ENCODE measurements at regions not wholly inside any gene's neighbourhood (a gene's known extent, or its start where the extent isn't known, plus 50 kb on each side); places are given as distances from the start of the nearest gene placed in this dataset.

- no peak overlapping the region for H3K27ac Mint-ChIP-seq
- ATAC-seq (ENCODE audit: low read depth) (no peak), DNase-seq (no peak)
- H3K4me1 Mint-ChIP-seq = no peaks in the 10 kb centered on the region
- peaks cover 1% of the 10 kb centered on the region for H3K36me3 Mint-ChIP-seq
- no peaks in the 10 kb centered on the region for H3K27me3 Mint-ChIP-seq
- POLR2A ChIA-PET = no interaction called here
- H3K9me3 Mint-ChIP-seq = no peaks in the 10 kb centered on the region
- H3K4me3 Mint-ChIP-seq = no peak overlapping the region
Measured at GRCh38 chr6:2388554-2389324, 143.3 kb upstream of the GMDS start.

- Mint-ChIP-seq H3K27ac (no peak overlapping the region), H3K9me3 (no peaks in the 10 kb centered on the region), H3K4me1 (no peaks in the 10 kb centered on the region), H3K36me3 (peaks cover 1% of the 10 kb centered on the region), H3K27me3 (no peaks in the 10 kb centered on the region), H3K4me3 (no peak overlapping the region)
- POLR2A ChIA-PET = no interaction called here
- ATAC-seq (ENCODE audit: low read depth) (no peak), DNase-seq (no peak)
Measured at GRCh38 chr6:2387445-2387844, 142.0 kb upstream of the GMDS start.

GRCh38 chr6:2385471-2385983, 140.1 kb upstream of the GMDS start:
- Mint-ChIP-seq H3K4me3 (no peak overlapping the region), H3K36me3 (peaks cover 1% of the 10 kb centered on the region), H3K27ac (no peak overlapping the region), H3K4me1 (no peaks in the 10 kb centered on the region), H3K9me3 (no peaks in the 10 kb centered on the region), H3K27me3 (no peaks in the 10 kb centered on the region)
- ATAC-seq (ENCODE audit: low read depth) (no peak), DNase-seq (no peak)
- POLR2A ChIA-PET = no interaction called here

DNA sequence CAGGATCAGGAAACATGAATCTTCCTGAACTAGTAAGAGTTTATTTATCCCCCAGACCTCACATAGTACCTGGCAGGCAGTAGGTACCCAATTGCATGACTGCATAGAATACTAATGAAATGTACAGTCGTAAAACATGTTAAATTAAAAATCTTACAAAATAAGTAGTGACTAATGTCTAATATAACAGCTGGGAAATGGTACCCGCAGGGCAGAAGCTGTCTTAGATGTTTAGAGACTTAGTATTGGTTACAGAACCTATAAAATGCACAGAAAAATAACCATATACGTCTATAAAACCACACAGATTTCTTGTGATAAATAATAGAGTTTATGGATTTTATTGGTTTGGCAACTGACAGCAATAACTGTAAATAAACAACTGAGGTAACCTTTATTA, 139.1 kb upstream of the GMDS start:
- POLR2A ChIA-PET = no interaction called here
- Mint-ChIP-seq H3K9me3 (no peaks in the 10 kb centered on the region), H3K4me3 (no peak overlapping the region), H3K27me3 (no peaks in the 10 kb centered on the region), H3K4me1 (no peaks in the 10 kb centered on the region), H3K27ac (no peak overlapping the region), H3K36me3 (peaks cover 1% of the 10 kb centered on the region)
- no peak for DNase-seq
- no peak for ATAC-seq (ENCODE audit: low read depth)

GRCh38 chr6:2381872-2382661, 136.7 kb upstream of the GMDS start:
- DNase-seq (no peak), ATAC-seq (ENCODE audit: low read depth) (no peak)
- H3K4me1 Mint-ChIP-seq = no peaks in the 10 kb centered on the region
- POLR2A ChIA-PET = no interaction called here
- H3K9me3 Mint-ChIP-seq = no peaks in the 10 kb centered on the region
- H3K27ac Mint-ChIP-seq = no peak overlapping the region
- no peak overlapping the region for H3K4me3 Mint-ChIP-seq
- H3K36me3 Mint-ChIP-seq = peaks cover 1% of the 10 kb centered on the region
- H3K27me3 Mint-ChIP-seq = no peaks in the 10 kb centered on the region

GRCh38 chr6:2378891-2379652, 133.7 kb upstream of the GMDS start:
- Mint-ChIP-seq H3K4me3 (no peak overlapping the region), H3K4me1 (no peaks in the 10 kb centered on the region), H3K36me3 (no peaks in the 10 kb centered on the region), H3K27ac (no peak overlapping the region), H3K9me3 (no peaks in the 10 kb centered on the region), H3K27me3 (no peaks in the 10 kb centered on the region)
- DNase-seq = no peak
- POLR2A ChIA-PET = interaction anchor here (0.6 kb wide), 1 partner anchor 593 kb away, joined by 3 read pairs; no protein-coding TSS in a partner anchor
- ATAC-seq (ENCODE audit: low read depth) = no peak

- Mint-ChIP-seq H3K9me3 (no peaks in the 10 kb centered on the region), H3K36me3 (no peaks in the 10 kb centered on the region), H3K27ac (no peak overlapping the region), H3K4me1 (no peaks in the 10 kb centered on the region), H3K4me3 (no peak overlapping the region), H3K27me3 (no peaks in the 10 kb centered on the region)
- DNase-seq (no peak), ATAC-seq (ENCODE audit: low read depth) (no peak)
- POLR2A ChIA-PET = interaction anchor here (0.6 kb wide), 1 partner anchor 592 kb away, joined by 3 read pairs; no protein-coding TSS in a partner anchor
Measured at GRCh38 chr6:2378046-2378657, 132.7 kb upstream of the GMDS start.

GRCh38 chr6:2376429-2377355, 131.3 kb upstream of the GMDS start:
- Mint-ChIP-seq H3K4me1 (no peaks in the 10 kb centered on the region), H3K9me3 (no peaks in the 10 kb centered on the region), H3K27ac (no peak overlapping the region), H3K36me3 (no peaks in the 10 kb centered on the region), H3K27me3 (no peaks in the 10 kb centered on the region), H3K4me3 (no peak overlapping the region)
- ATAC-seq (ENCODE audit: low read depth) (no peak), DNase-seq (no peak)
- POLR2A ChIA-PET = no interaction called here

- no peak overlapping the region for H3K27ac Mint-ChIP-seq
- peaks cover 2% of the 10 kb centered on the region for H3K9me3 Mint-ChIP-seq
- ATAC-seq (ENCODE audit: low read depth) (no peak), DNase-seq (no peak)
- POLR2A ChIA-PET = no interaction called here
- H3K4me3 Mint-ChIP-seq = no peak overlapping the region
- no peaks in the 10 kb centered on the region for H3K36me3 Mint-ChIP-seq
- no peaks in the 10 kb centered on the region for H3K4me1 Mint-ChIP-seq
- no peaks in the 10 kb centered on the region for H3K27me3 Mint-ChIP-seq
Measured at GRCh38 chr6:2375443-2375842, 130.0 kb upstream of the GMDS start.

DNA sequence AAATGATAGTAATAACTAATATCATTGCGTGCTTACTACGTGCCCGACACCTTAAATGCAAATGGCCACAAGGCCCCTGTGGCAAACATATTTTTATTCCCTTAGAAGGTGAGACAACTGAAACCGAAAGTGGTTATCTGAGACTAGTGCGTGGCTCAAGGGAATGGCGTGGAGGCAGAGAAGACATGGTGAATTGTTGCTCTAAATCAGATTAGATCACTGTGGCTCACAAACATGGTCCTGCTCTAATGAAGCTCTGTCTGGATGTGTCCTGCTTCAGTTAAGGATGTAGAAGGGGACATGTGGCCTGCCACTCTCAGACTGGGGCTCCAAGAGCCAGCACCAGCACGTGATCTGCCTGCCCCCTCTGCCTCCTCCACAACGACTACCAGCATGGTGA, 124.2 kb upstream of the GMDS start:
- H3K36me3 Mint-ChIP-seq = no peaks in the 10 kb centered on the region
- ATAC-seq (ENCODE audit: low read depth) (no peak), DNase-seq (no peak)
- POLR2A ChIA-PET = no interaction called here
- peaks cover 2% of the 10 kb centered on the region for H3K9me3 Mint-ChIP-seq
- H3K27ac Mint-ChIP-seq = no peak overlapping the region
- no peak overlapping the region for H3K4me3 Mint-ChIP-seq
- no peaks in the 10 kb centered on the region for H3K27me3 Mint-ChIP-seq
- H3K4me1 Mint-ChIP-seq = peaks cover 6% of the 10 kb centered on the region

GRCh38 chr6:2363211-2363610, 117.8 kb upstream of the GMDS start:
- no peaks in the 10 kb centered on the region for H3K4me1 Mint-ChIP-seq
- no peak overlapping the region for H3K4me3 Mint-ChIP-seq
- no peaks in the 10 kb centered on the region for H3K27me3 Mint-ChIP-seq
- no peaks in the 10 kb centered on the region for H3K36me3 Mint-ChIP-seq
- H3K27ac Mint-ChIP-seq = no peak overlapping the region
- POLR2A ChIA-PET = no interaction called here
- DNase-seq = no peak
- no peaks in the 10 kb centered on the region for H3K9me3 Mint-ChIP-seq
- no peak for ATAC-seq (ENCODE audit: low read depth)

DNA sequence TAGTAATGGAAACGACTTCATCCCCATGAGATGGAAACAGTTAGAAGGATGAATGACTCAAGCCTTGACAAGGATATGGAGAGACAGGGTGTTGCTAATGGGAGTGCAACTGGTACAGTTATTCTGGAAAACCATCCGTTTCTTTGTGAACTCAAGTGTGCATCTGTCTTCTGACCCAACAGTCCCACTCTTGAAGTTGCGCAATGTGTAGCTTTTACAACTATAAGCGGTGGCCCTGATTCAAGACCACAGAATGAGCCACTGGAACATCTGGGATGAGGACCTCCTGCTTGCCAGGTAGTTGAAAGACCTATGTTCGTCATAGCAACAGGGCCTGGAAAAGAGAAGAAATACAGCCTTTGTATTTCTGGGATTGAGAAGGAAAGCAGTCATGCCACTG, 115.8 kb upstream of the GMDS start:
- ATAC-seq (ENCODE audit: low read depth) = no peak
- Mint-ChIP-seq H3K27ac (no peak overlapping the region), H3K9me3 (no peaks in the 10 kb centered on the region), H3K36me3 (no peaks in the 10 kb centered on the region), H3K4me3 (no peak overlapping the region), H3K27me3 (peaks cover 1% of the 10 kb centered on the region), H3K4me1 (no peaks in the 10 kb centered on the region)
- no peak for DNase-seq
- POLR2A ChIA-PET = no interaction called here
